ENCODE measurements at regions not wholly inside any gene's neighbourhood (a gene's known extent, or its start where the extent isn't known, plus 50 kb on each side); places are given as distances from the start of the nearest gene placed in this dataset.

GRCh38 chr15:81763304-81763703, 282.5 kb downstream of the MEX3B start:
- DNase-seq (ENCODE audit: low spot score) (no peak), ATAC-seq (no peak)
- Histone ChIP-seq H3F3A (replicated peaks; ENCODE audit: low read depth) (no peaks in the 10 kb centered on the region), H4K20me1 (replicated peaks; ENCODE audit: insufficient read depth) (peaks cover 13% of the 10 kb centered on the region), H3K4me1 (ENCODE audit: insufficient read depth) (peaks cover 18% of the 10 kb centered on the region), H3K4me3 (no peak overlapping the region), H2AFZ (no peak overlapping the region), H3K9me2 (ENCODE audit: insufficient read depth) (no peaks in the 10 kb centered on the region), H3K79me2 (replicated peaks; ENCODE audit: insufficient read depth) (0 out of 2 replicates have a peak, but pooled peaks cover 3% of the 10 kb centered on the region), H3K4me2 (no peak overlapping the region), H3K36me3 (ENCODE audit: insufficient read depth) (no peaks in the 10 kb centered on the region), H3K27ac (ENCODE audit: low read depth) (no peak overlapping the region), H3K27me3 (ENCODE audit: insufficient read depth) (no peaks in the 10 kb centered on the region)
- Mint-ChIP-seq H3K4me1 (peaks cover 12% of the 10 kb centered on the region), H3K27me3 (ENCODE audit: insufficient read depth, low read depth, poor library complexity) (peaks cover 2% of the 10 kb centered on the region), H3K4me3 (no peak overlapping the region), H3K36me3 (ENCODE audit: low read depth) (no peaks in the 10 kb centered on the region), H3K27ac (no peak overlapping the region), H3K9me3 (peaks cover 6% of the 10 kb centered on the region)
- TF ChIP-seq ETS1 (IDR thresholded peaks at IDR 0.05) (no peak), REST (IDR thresholded peaks at IDR 0.05; ENCODE audit: unreplicated experiment) (no peak), ZNF114 (CRISPR knock-in tag; IDR thresholded peaks at IDR 0.05) (no peak), JUNB (IDR thresholded peaks at IDR 0.05; ENCODE audit: unreplicated experiment) (no peak), STAT1 (IDR thresholded peaks at IDR 0.05; ENCODE audit: unreplicated experiment) (no peak), ZNF331 (CRISPR knock-in tag; IDR thresholded peaks at IDR 0.05; ENCODE audit: low read depth) (no peak), CTCF (conservative IDR thresholded peaks at IDR 0.05; ENCODE audit: low read depth in 2 of 2) (no peak), NANOG (IDR thresholded peaks at IDR 0.05; ENCODE audit: borderline replicate concordance) (no peak), EZH2phosphoT487 (IDR thresholded peaks at IDR 0.05; ENCODE audit: unreplicated experiment) (no peak), CREB1 (CRISPR knock-in tag; IDR thresholded peaks at IDR 0.05; ENCODE audit: low read depth) (no peak), EZH2 (IDR thresholded peaks at IDR 0.05; ENCODE audit: low read depth, unreplicated experiment) (no peak), POLR2AphosphoS5 (IDR thresholded peaks at IDR 0.05; ENCODE audit: low read depth) (no peak), ZNF462 (CRISPR knock-in tag; IDR thresholded peaks at IDR 0.05) (no peak)

Data from GM23338 (cell line).